AG09319 (cell line): ENCODE measurements at regions not wholly inside any gene's neighbourhood (a gene's known extent, or its start where the extent isn't known, plus 50 kb on each side); places are given as distances from the start of the nearest gene placed in this dataset.

Experiments used
- DNase-seq: peaks from one replicate; pipeline ENCODE4 v3.0.0-alpha.2; 2010; ENCODE audit warnings: low read depth; ENCODE audit errors: extremely low read depth
- TF ChIP-seq, protein P1 (sequence below): IDR thresholded peaks from 2 replicates; pipeline ENCODE4 v1.5.1; 2011; ENCODE audit warnings: low read depth, mild to moderate bottlenecking, inconsistent platforms, low read length, moderate library complexity

DNA sequence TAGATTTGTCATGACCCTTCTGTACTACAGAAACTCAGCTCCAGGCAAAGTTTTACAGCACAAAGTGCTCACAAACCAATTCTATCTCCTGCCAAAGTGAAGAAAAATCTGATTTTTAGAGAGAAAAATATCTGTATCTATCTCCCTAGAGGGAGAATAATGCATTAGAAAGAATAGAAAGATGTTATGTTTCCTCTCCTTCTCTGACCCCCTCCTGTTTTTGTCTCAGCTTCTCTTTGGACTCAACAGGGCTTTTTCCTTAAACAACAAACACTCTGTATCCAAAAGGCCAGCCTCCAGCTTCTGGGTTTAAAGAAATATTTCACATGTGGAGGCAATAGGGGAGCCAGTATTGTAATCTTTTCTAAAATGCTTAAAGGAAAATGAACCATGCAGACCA, 627.4 kb downstream of the REEP3 start:
- TF ChIP-seq, protein P1, sequence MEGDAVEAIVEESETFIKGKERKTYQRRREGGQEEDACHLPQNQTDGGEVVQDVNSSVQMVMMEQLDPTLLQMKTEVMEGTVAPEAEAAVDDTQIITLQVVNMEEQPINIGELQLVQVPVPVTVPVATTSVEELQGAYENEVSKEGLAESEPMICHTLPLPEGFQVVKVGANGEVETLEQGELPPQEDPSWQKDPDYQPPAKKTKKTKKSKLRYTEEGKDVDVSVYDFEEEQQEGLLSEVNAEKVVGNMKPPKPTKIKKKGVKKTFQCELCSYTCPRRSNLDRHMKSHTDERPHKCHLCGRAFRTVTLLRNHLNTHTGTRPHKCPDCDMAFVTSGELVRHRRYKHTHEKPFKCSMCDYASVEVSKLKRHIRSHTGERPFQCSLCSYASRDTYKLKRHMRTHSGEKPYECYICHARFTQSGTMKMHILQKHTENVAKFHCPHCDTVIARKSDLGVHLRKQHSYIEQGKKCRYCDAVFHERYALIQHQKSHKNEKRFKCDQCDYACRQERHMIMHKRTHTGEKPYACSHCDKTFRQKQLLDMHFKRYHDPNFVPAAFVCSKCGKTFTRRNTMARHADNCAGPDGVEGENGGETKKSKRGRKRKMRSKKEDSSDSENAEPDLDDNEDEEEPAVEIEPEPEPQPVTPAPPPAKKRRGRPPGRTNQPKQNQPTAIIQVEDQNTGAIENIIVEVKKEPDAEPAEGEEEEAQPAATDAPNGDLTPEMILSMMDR = no peak
- DNase-seq = no peak

DNA sequence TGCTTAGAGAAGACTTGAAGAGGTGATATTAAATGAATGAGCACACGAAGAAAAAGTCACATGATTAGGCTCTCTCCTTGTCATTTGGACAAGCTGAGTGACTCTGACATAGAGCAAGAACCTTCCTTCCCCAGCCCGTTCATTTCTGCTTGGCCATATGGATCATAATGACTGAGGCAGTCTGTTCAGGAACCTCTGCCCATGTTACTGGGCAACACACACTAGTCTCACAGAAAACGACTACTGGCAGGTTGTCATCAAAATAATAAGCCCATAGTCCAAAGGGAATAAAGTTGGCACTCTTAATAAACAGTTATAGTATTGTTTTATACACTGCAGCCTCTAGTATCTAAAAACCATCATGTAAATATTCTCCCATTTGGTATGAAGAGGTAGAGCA, 635.0 kb downstream of the REEP3 start:
- DNase-seq = no peak
- TF ChIP-seq, protein P1 = no peak

DNA sequence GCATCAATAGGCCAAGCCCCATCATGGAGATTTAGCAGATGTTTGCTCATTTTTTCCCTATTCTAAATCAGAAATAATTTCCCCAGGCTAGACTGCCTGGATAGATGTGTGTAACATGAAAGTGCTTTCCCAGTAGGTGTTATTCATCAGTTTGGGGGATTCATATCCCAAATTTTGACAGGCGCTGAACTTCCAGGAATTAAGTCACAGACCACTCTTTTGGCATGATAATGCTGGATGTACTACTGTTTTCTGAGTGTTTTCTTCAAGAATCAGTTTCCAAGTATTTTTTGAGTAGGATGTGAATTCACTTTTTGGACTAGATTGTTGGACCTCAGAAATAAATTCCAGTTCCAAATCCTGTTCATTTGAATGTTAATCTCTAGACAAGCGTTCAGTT, 637.4 kb downstream of the REEP3 start:
- TF ChIP-seq, protein P1 = no peak
- DNase-seq = no peak

DNA sequence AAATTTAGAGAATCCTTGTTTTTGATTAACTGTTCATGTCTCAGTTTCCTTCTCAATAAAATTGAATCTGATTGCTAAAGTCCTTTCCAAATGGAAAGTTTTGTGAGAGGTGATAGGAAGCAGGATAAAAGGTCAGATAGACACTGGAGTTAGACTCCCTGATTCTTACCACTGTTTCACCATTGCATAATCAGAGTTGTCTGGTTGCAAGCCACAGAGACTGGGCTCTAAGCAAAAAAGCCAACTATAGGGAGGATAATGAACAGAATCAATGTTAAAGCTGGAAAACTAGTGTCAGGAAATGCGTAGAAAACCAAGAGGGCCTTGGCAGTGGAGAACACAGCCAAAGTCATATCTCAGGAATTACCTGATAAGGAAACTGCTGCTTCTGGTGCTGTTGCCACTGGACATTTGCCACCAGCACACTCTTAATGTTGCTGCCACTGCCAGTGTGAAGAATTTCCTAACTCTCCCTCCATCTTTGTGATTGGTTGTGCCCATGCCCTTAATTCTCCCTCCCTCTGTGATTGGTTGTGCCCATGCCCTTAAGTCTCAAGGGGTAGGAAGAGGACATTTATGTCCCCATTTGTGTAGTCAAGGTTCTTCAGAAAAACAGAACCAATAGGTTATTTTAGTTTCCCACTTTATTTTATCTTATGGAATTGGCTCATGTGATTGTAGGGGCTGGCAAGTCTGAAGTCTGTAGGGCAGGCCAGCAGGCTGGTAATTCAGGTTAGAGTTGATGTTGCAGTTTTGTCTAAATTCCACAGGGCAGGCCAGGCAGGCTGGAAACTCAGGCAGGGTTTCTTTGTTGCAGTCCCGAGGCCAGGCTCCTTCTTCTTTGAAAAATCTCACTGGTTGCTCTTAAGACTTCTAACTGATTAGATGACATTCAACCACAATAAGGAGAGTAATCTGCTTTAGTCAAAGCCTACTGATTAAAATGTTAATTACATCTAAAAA, 639.0 kb downstream of the REEP3 start:
- no peak for DNase-seq
- TF ChIP-seq, protein P1 = no peak

DNA sequence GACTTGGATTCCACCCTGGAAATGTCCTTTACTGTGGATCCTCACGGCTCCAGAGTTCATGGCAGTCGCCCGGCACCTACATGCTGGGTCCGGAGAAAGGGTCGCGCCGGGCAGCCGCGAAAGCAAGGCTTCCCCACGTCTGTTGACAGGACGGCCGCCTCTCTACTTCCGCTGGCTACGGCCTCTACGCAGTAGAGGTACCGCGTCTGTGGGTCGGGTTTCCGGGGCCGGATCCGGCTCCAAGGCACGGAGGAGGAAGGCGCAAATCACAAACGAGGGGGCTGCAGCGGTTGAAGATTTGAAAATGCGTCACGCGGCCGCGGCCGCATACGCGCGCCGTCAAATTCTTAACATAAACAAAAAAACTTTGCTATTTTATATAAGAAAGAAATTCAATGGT, 649.6 kb downstream of the REEP3 start:
- TF ChIP-seq, protein P1 = no peak

DNA sequence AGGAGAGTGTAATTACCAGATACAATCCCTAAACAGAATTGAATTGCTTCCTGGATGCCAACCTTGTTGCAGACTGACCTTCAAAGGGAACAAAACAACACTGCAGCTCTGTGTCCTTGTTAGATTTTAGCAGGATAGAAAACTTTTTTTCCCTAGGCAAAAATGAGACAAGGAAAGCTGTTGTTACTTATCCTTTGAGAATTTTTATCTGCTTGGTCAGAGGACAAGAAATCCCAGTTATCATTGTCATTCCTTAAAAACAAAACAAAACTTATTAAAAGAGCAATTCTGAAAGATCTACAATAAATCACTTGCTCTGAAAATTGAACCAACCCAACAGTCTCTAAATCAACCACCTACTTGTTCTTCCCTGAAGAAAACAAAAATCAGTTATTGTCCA, 652.6 kb downstream of the REEP3 start:
- TF ChIP-seq, protein P1 = no peak
- no peak for DNase-seq

More for the DNA sequence above, 649.6 kb downstream of the REEP3 start:
- DNase-seq = no peak

DNA sequence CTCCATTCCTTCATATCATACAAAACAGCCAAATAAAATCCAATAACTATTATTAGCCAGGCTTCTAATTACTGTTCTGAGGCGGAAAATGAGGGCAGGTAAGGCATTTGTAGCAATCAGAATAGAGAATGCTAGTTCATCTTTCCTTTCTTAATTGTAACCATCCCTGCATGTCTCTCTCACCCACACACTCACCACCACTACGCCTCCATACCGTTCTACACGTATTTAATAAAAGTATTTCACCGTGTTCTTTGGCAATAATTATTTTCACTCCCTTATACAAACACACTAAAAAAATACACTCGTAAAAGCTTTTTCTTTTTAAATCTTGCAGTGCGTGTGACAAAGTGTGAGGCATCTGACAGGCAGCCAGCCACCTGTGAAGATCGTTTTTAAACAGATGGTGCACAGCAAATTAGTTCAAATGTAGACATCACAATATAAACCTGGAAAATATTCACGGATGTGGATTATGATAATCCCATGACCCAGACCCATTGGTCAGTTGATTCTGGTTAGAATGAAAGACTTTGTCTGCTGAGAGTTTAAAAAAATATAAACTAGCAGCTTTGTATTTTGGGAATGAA, 653.6 kb downstream of the REEP3 start:
- DNase-seq = no peak
- TF ChIP-seq, protein P1 = no peak
